ENCODE measurements at regions not wholly inside any gene's neighbourhood (a gene's known extent, or its start where the extent isn't known, plus 50 kb on each side); places are given as distances from the start of the nearest gene placed in this dataset.
A peak's percentile ranks its signal among the peaks of the same experiment; 100 is the strongest.

- TF ChIP-seq CTCF (conservative IDR thresholded peaks at IDR 0.05; ENCODE audit: low read length) = no peak
- H3K4me3 ChIP-seq (ENCODE audit: low read length) = no peak overlapping the region
- no peak for DNase-seq (ENCODE audit: low read depth)
Observed at GRCh38 chr2:59277671-59278070, 1036.5 kb upstream of the FANCL start.

GRCh38 chr2:59276917-59277316, 1035.8 kb upstream of the FANCL start:
- H3K4me3 ChIP-seq (ENCODE audit: low read length) = no peak overlapping the region
- DNase-seq (ENCODE audit: low read depth) = no peak
- TF ChIP-seq CTCF (conservative IDR thresholded peaks at IDR 0.05; ENCODE audit: low read length) = no peak

GRCh38 chr2:59276033-59276432, 1034.9 kb upstream of the FANCL start:
- DNase-seq (ENCODE audit: low read depth) = no peak
- TF ChIP-seq CTCF (conservative IDR thresholded peaks at IDR 0.05; ENCODE audit: low read length) = peak; percentile 24; the same call in 1 of the 2 replicates
- H3K4me3 ChIP-seq (ENCODE audit: low read length) = no peak overlapping the region

GRCh38 chr2:59266453-59266852, 1025.3 kb upstream of the FANCL start:
- no peak for DNase-seq (ENCODE audit: low read depth)
- no peak overlapping the region for H3K4me3 ChIP-seq (ENCODE audit: low read length)
- TF ChIP-seq CTCF (conservative IDR thresholded peaks at IDR 0.05; ENCODE audit: low read length) = no peak

- TF ChIP-seq CTCF (conservative IDR thresholded peaks at IDR 0.05; ENCODE audit: low read length) = no peak
- H3K4me3 ChIP-seq (ENCODE audit: low read length) = no peak overlapping the region
Observed at GRCh38 chr2:59259913-59260312, 1018.8 kb upstream of the FANCL start.

GRCh38 chr2:59256290-59256689, 1015.2 kb upstream of the FANCL start:
- TF ChIP-seq CTCF (conservative IDR thresholded peaks at IDR 0.05; ENCODE audit: low read length) = no peak
- H3K4me3 ChIP-seq (ENCODE audit: low read length) = no peak overlapping the region
- no peak for DNase-seq (ENCODE audit: low read depth)

More at GRCh38 chr2:59259913-59260312, 1018.8 kb upstream of the FANCL start:
- no peak for DNase-seq (ENCODE audit: low read depth)

- no peak for TF ChIP-seq CTCF (conservative IDR thresholded peaks at IDR 0.05; ENCODE audit: low read length)
- no peak for DNase-seq (ENCODE audit: low read depth)
- H3K4me3 ChIP-seq (ENCODE audit: low read length) = no peak overlapping the region
Observed at GRCh38 chr2:59254279-59254678, 1013.2 kb upstream of the FANCL start.
